ENCODE measurements at regions not wholly inside any gene's neighbourhood (a gene's known extent, or its start where the extent isn't known, plus 50 kb on each side); places are given as distances from the start of the nearest gene placed in this dataset.

- DNase-seq (ENCODE audit: low spot score): no peak
- Mint-ChIP-seq H3K36me3 (ENCODE audit: low read depth, unreplicated experiment) (peaks cover 4% of the 10 kb centered on the region), H3K4me1 (ENCODE audit: unreplicated experiment) (peaks cover 33% of the 10 kb centered on the region), H3K9me3 (ENCODE audit: unreplicated experiment) (no peaks in the 10 kb centered on the region), H3K27me3 (ENCODE audit: unreplicated experiment) (peaks cover 6% of the 10 kb centered on the region), H3K4me3 (ENCODE audit: unreplicated experiment) (no peak overlapping the region), H3K27ac (ENCODE audit: unreplicated experiment) (no peak overlapping the region)
- TF ChIP-seq CTCF (IDR thresholded peaks at IDR 0.05; ENCODE audit: unreplicated experiment): no peak
Observed at GRCh38 chr4:38559374-38559773, 104.6 kb upstream of the KLF3 start.

GRCh38 chr4:38560340-38560739 is 103.7 kb upstream of the KLF3 start:
- DNase-seq (ENCODE audit: low spot score): no peak
- peak overlapping the region; percentile 59 for H3K27ac Mint-ChIP-seq (ENCODE audit: unreplicated experiment)
- peaks cover 4% of the 10 kb centered on the region for H3K36me3 Mint-ChIP-seq (ENCODE audit: low read depth, unreplicated experiment)
- TF ChIP-seq CTCF (IDR thresholded peaks at IDR 0.05; ENCODE audit: unreplicated experiment): no peak
- peaks cover 6% of the 10 kb centered on the region for H3K27me3 Mint-ChIP-seq (ENCODE audit: unreplicated experiment)
- H3K9me3 Mint-ChIP-seq (ENCODE audit: unreplicated experiment): no peaks in the 10 kb centered on the region
- H3K4me3 Mint-ChIP-seq (ENCODE audit: unreplicated experiment): no peak overlapping the region
- H3K4me1 Mint-ChIP-seq (ENCODE audit: unreplicated experiment): peaks cover 33% of the 10 kb centered on the region

GRCh38 chr4:38560768-38561558 is 103.0 kb upstream of the KLF3 start:
- Mint-ChIP-seq H3K27ac (ENCODE audit: unreplicated experiment) (no peak overlapping the region), H3K36me3 (ENCODE audit: low read depth, unreplicated experiment) (peaks cover 4% of the 10 kb centered on the region), H3K4me3 (ENCODE audit: unreplicated experiment) (no peak overlapping the region), H3K27me3 (ENCODE audit: unreplicated experiment) (peaks cover 6% of the 10 kb centered on the region), H3K9me3 (ENCODE audit: unreplicated experiment) (no peaks in the 10 kb centered on the region), H3K4me1 (ENCODE audit: unreplicated experiment) (peaks cover 39% of the 10 kb centered on the region)
- TF ChIP-seq CTCF (IDR thresholded peaks at IDR 0.05; ENCODE audit: unreplicated experiment): no peak
- no peak for DNase-seq (ENCODE audit: low spot score)

- Mint-ChIP-seq H3K4me3 (ENCODE audit: unreplicated experiment) (no peak overlapping the region), H3K27me3 (ENCODE audit: unreplicated experiment) (peaks cover 6% of the 10 kb centered on the region), H3K4me1 (ENCODE audit: unreplicated experiment) (peaks cover 36% of the 10 kb centered on the region), H3K9me3 (ENCODE audit: unreplicated experiment) (no peaks in the 10 kb centered on the region), H3K36me3 (ENCODE audit: low read depth, unreplicated experiment) (peaks cover 4% of the 10 kb centered on the region), H3K27ac (ENCODE audit: unreplicated experiment) (peak overlapping the region; percentile 96)
- DNase-seq (ENCODE audit: low spot score): peak; percentile 39
- no peak for TF ChIP-seq CTCF (IDR thresholded peaks at IDR 0.05; ENCODE audit: unreplicated experiment)
Observed at GRCh38 chr4:38562751-38563198, 101.2 kb upstream of the KLF3 start.

- H3K36me3 Mint-ChIP-seq (ENCODE audit: low read depth, unreplicated experiment): peaks cover 4% of the 10 kb centered on the region
- no peak overlapping the region for H3K4me3 Mint-ChIP-seq (ENCODE audit: unreplicated experiment)
- no peak overlapping the region for H3K27ac Mint-ChIP-seq (ENCODE audit: unreplicated experiment)
- TF ChIP-seq CTCF (IDR thresholded peaks at IDR 0.05; ENCODE audit: unreplicated experiment): no peak
- H3K9me3 Mint-ChIP-seq (ENCODE audit: unreplicated experiment): no peaks in the 10 kb centered on the region
- peaks cover 6% of the 10 kb centered on the region for H3K27me3 Mint-ChIP-seq (ENCODE audit: unreplicated experiment)
- DNase-seq (ENCODE audit: low spot score): no peak
- peaks cover 36% of the 10 kb centered on the region for H3K4me1 Mint-ChIP-seq (ENCODE audit: unreplicated experiment)
Observed at GRCh38 chr4:38563707-38564495, 100.1 kb upstream of the KLF3 start.
